Endothelial cell of umbilical vein (primary cell): ENCODE measurements at regions not wholly inside any gene's neighbourhood (a gene's known extent, or its start where the extent isn't known, plus 50 kb on each side); places are given as distances from the start of the nearest gene placed in this dataset.

Experiments used
- CTCF ChIP-seq, 2 donors: IDR thresholded peaks; 1 replicate in 1 of 2; 2 replicates in 1 of 2; pipeline ENCODE4 v1.5.1; 2011; ENCODE audit warnings: low read length in 2 of 2, mild to moderate bottlenecking in 2 of 2, moderate library complexity in 2 of 2, control low read depth in 1 of 2, inconsistent platforms in 1 of 2, low read depth in 1 of 2; ENCODE audit not compliant: insufficient read depth in 1 of 2; ENCODE audit errors: extremely low read depth in 1 of 2
- EZH2 ChIP-seq: IDR thresholded peaks from 2 replicates; pipeline ENCODE4 v1.6.1; 2012; ENCODE audit warnings: borderline replicate concordance, low read depth, mild to moderate bottlenecking, moderate library complexity, low read length, inconsistent platforms; ENCODE audit not compliant: severe bottlenecking
- FOS ChIP-seq: IDR thresholded peaks from 2 replicates; pipeline ENCODE4 v1.6.1; 2011; ENCODE audit warnings: mild to moderate bottlenecking, low read length, moderate library complexity, borderline replicate concordance; ENCODE audit not compliant: insufficient read depth
- GATA2 ChIP-seq: IDR thresholded peaks from 2 replicates; pipeline ENCODE4 v1.7.0; 2011; ENCODE audit warnings: low read depth, mild to moderate bottlenecking, moderate library complexity, mixed read lengths, low read length; ENCODE audit not compliant: insufficient read length, insufficient read depth
- JUN ChIP-seq: IDR thresholded peaks from 2 replicates; pipeline ENCODE4 v1.6.1; 2011; ENCODE audit warnings: borderline replicate concordance, low read depth; ENCODE audit not compliant: insufficient read length, insufficient read depth
- MAX ChIP-seq: IDR thresholded peaks from 2 replicates; pipeline ENCODE4 v1.6.1; 2011; ENCODE audit not compliant: insufficient read depth, insufficient read length
- MYC ChIP-seq: IDR thresholded peaks from one replicate; pipeline ENCODE4 v1.6.1; 2011; ENCODE audit warnings: mild to moderate bottlenecking, low read depth, low read length
- POLR2A ChIP-seq: IDR thresholded peaks from 2 replicates; pipeline ENCODE4 v1.6.1; 2012; ENCODE audit warnings: low read depth, mild to moderate bottlenecking, control low read depth, low read length
- POLR2AphosphoS5 ChIP-seq: IDR thresholded peaks from 2 replicates; pipeline ENCODE4 v1.6.1; 2012; ENCODE audit warnings: low read depth, mild to moderate bottlenecking, control low read depth, low read length, moderate library complexity; ENCODE audit not compliant: insufficient read depth

- TF ChIP-seq CTCF (IDR thresholded peaks at IDR 0.05; ENCODE audit: extremely low read depth in 1 of 2, insufficient read depth in 1 of 2, low read depth in 1 of 2, low read length in 2 of 2) (no peak), EZH2 (no peak), MAX (no peak), POLR2A (no peak), POLR2AphosphoS5 (no peak), JUN (no peak), MYC (no peak), FOS (no peak), GATA2 (no peak)
These were observed 78.4 kb upstream of the GZMB start for GRCh38 chr14:24712374-24712773.
